Suprapubic skin (tissue), 4 donors: ENCODE measurements at regions not wholly inside any gene's neighbourhood (a gene's known extent, or its start where the extent isn't known, plus 50 kb on each side); places are given as distances from the start of the nearest gene placed in this dataset.

Experiments used
- EP300 ChIP-seq: sonication (generic); formaldehyde crosslinking; IDR thresholded peaks from one replicate; pipeline ENCODE4 v1.6.1; 2017; ENCODE audit warnings: antibody characterized with exemption
- POLR2A ChIP-seq, 2 donors: fragments of 450-650 bp; IDR thresholded peaks; one replicate each; pipeline ENCODE4 v1.6.1; 2017; ENCODE audit warnings: antibody characterized with exemption in 2 of 2, mild to moderate bottlenecking in 2 of 2, moderate library complexity in 2 of 2
- POLR2AphosphoS5 ChIP-seq, 3 donors: sonication (generic); formaldehyde crosslinking; IDR thresholded peaks; one replicate each; pipeline ENCODE4 v1.6.1; 2017; ENCODE audit warnings: antibody characterized with exemption in 3 of 3
- TF ChIP-seq, protein P1 (sequence below), 2 donors: fragments of 200-600 bp in 1 of 2; fragments of 450-650 bp in 1 of 2; sonication (generic) in 1 of 2; IDR thresholded peaks; one replicate each; pipeline ENCODE4 v1.5.1; 2016 to 2019; ENCODE audit warnings: antibody characterized with exemption in 2 of 2, mild to moderate bottlenecking in 1 of 2, moderate library complexity in 1 of 2

DNA sequence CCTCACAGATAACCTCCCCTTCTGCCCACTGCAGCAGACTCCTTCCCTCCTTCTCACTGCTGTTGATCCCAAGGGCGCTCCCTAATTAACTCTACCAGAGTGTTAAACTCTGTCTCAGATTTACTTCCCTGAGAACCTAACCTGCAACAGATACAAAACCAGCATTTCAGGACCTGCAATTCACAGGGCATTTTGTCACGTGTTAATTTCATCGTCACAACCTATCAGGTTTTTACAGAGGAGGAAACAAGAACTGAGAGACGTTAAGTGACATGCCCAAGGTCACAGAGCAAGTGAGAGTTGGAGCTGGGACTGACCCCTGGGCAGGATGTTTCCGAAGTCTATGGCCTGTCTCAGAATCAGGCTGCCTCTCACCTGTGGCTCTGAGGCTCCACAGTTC lies 223.9 kb downstream of the UACA start:
- TF ChIP-seq POLR2AphosphoS5 (IDR thresholded peaks at IDR 0.05) = no peak
- TF ChIP-seq, protein P1, sequence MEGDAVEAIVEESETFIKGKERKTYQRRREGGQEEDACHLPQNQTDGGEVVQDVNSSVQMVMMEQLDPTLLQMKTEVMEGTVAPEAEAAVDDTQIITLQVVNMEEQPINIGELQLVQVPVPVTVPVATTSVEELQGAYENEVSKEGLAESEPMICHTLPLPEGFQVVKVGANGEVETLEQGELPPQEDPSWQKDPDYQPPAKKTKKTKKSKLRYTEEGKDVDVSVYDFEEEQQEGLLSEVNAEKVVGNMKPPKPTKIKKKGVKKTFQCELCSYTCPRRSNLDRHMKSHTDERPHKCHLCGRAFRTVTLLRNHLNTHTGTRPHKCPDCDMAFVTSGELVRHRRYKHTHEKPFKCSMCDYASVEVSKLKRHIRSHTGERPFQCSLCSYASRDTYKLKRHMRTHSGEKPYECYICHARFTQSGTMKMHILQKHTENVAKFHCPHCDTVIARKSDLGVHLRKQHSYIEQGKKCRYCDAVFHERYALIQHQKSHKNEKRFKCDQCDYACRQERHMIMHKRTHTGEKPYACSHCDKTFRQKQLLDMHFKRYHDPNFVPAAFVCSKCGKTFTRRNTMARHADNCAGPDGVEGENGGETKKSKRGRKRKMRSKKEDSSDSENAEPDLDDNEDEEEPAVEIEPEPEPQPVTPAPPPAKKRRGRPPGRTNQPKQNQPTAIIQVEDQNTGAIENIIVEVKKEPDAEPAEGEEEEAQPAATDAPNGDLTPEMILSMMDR (IDR thresholded peaks at IDR 0.05) = no peak
- TF ChIP-seq POLR2A (IDR thresholded peaks at IDR 0.05) = no peak
- TF ChIP-seq EP300 = no peak
